ENCODE measurements at regions not wholly inside any gene's neighbourhood (a gene's known extent, or its start where the extent isn't known, plus 50 kb on each side); places are given as distances from the start of the nearest gene placed in this dataset.
A peak's percentile ranks its signal among the peaks of the same experiment; 100 is the strongest.

GRCh38 chr11:107123022-107123421, 104.7 kb upstream of the GUCY1A2 start:
- no peak for TF ChIP-seq CTCF (conservative IDR thresholded peaks at IDR 0.05)
- no peak overlapping the region for H3K4me3 Mint-ChIP-seq
- H3K27ac Mint-ChIP-seq, result no peak overlapping the region
- H3K27me3 Mint-ChIP-seq, result no peaks in the 10 kb centered on the region
- H3K36me3 Mint-ChIP-seq, result no peaks in the 10 kb centered on the region
- DNase-seq (ENCODE audit: extremely low spot score, unreplicated experiment), result no peak
- H3K9me3 Mint-ChIP-seq, result no peaks in the 10 kb centered on the region
- no peaks in the 10 kb centered on the region for H3K4me1 Mint-ChIP-seq (ENCODE audit: unreplicated experiment)

- H3K27ac Mint-ChIP-seq, result no peak overlapping the region
Measured at GRCh38 chr11:107118025-107118720, 99.9 kb upstream of the GUCY1A2 start.

DNA sequence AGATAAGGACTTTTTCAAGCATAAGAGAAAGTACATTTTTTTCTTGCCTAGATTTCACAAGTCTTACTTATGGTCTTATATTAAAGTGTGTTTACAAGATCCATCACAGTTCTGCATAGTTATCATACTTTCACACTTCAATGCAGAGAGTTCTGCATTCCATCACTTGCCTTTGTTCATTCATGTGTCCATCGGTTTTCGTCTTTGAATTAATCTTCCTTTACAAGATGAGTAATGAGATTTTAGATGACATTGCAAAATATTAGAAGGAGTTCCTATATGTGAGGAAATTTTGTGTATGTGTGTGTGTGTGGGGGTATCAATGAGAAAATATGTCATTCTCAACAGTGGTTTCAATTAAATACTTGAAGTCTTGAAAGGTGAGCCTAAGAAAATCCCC, 98.1 kb upstream of the GUCY1A2 start:
- no peak for DNase-seq (ENCODE audit: extremely low spot score, unreplicated experiment)
- Mint-ChIP-seq H3K27me3 (no peaks in the 10 kb centered on the region), H3K27ac (peak overlapping the region; percentile 1), H3K9me3 (no peaks in the 10 kb centered on the region), H3K36me3 (no peaks in the 10 kb centered on the region), H3K4me1 (ENCODE audit: unreplicated experiment) (no peaks in the 10 kb centered on the region), H3K4me3 (no peak overlapping the region)
- TF ChIP-seq CTCF (conservative IDR thresholded peaks at IDR 0.05), result no peak

More at GRCh38 chr11:107118025-107118720, 99.9 kb upstream of the GUCY1A2 start:
- H3K4me1 Mint-ChIP-seq (ENCODE audit: unreplicated experiment), result no peaks in the 10 kb centered on the region
- no peak overlapping the region for H3K4me3 Mint-ChIP-seq
- no peak for TF ChIP-seq CTCF (conservative IDR thresholded peaks at IDR 0.05)
- H3K9me3 Mint-ChIP-seq, result no peaks in the 10 kb centered on the region
- DNase-seq (ENCODE audit: extremely low spot score, unreplicated experiment), result no peak
- H3K27me3 Mint-ChIP-seq, result no peaks in the 10 kb centered on the region
- no peaks in the 10 kb centered on the region for H3K36me3 Mint-ChIP-seq

GRCh38 chr11:107102692-107103477, 84.6 kb upstream of the GUCY1A2 start:
- H3K4me1 Mint-ChIP-seq (ENCODE audit: unreplicated experiment), result no peaks in the 10 kb centered on the region
- H3K9me3 Mint-ChIP-seq, result no peaks in the 10 kb centered on the region
- no peak for DNase-seq (ENCODE audit: extremely low spot score, unreplicated experiment)
- H3K27me3 Mint-ChIP-seq, result no peaks in the 10 kb centered on the region
- no peaks in the 10 kb centered on the region for H3K36me3 Mint-ChIP-seq
- TF ChIP-seq CTCF (conservative IDR thresholded peaks at IDR 0.05), result no peak
- H3K4me3 Mint-ChIP-seq, result no peak overlapping the region
- H3K27ac Mint-ChIP-seq, result no peak overlapping the region

DNA sequence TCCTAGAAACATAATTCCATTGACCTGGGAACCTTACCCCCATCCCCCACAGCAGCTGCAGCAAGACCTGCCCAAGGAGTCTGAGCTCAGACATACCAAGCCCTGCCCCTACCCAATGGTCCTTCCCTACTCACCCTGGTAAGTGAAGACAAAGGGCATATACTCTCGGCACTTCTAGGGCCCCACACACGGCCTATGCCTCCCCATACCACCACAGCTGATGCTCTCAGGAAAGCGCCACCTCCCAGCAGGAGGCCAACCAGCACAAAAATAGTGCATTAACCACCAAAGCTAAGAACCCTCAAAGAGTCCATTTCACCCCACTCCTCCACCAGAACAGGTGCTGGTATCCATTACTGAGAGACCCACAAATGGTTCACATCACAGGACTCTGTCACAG, 74.4 kb upstream of the GUCY1A2 start:
- Mint-ChIP-seq H3K9me3 (peaks cover 4% of the 10 kb centered on the region), H3K36me3 (no peaks in the 10 kb centered on the region)

More for the DNA sequence above, 74.4 kb upstream of the GUCY1A2 start:
- no peak for DNase-seq (ENCODE audit: extremely low spot score, unreplicated experiment)
- Mint-ChIP-seq H3K4me3 (no peak overlapping the region), H3K27me3 (no peaks in the 10 kb centered on the region), H3K4me1 (ENCODE audit: unreplicated experiment) (no peaks in the 10 kb centered on the region), H3K27ac (no peak overlapping the region)
- no peak for TF ChIP-seq CTCF (conservative IDR thresholded peaks at IDR 0.05)
